ENCODE measurements at regions not wholly inside any gene's neighbourhood (a gene's known extent, or its start where the extent isn't known, plus 50 kb on each side); places are given as distances from the start of the nearest gene placed in this dataset.

GRCh38 chr5:45035991-45036390 is 227.2 kb downstream of the MRPS30 start:
- Histone ChIP-seq H3K9me3 (no peaks in the 10 kb centered on the region), H3K27me3 (replicated peaks; ENCODE audit: insufficient read depth) (no peaks in the 10 kb centered on the region), H3K27ac (no peak overlapping the region), H3K4me3 (no peak overlapping the region), H3K4me1 (replicated peaks) (no peaks in the 10 kb centered on the region), H3K36me3 (no peaks in the 10 kb centered on the region)
- DNase-seq (ENCODE audit: low spot score): no peak
- WGBS: 44% methylated on average over 1 of the region's 1 CpG
- TF ChIP-seq POLR2AphosphoS5 (IDR thresholded peaks at IDR 0.05) (no peak), CTCF (IDR thresholded peaks at IDR 0.05) (no peak), POLR2A (IDR thresholded peaks at IDR 0.05) (no peak)
- intact Hi-C loops (cut with DNase I): no loop called here

DNA sequence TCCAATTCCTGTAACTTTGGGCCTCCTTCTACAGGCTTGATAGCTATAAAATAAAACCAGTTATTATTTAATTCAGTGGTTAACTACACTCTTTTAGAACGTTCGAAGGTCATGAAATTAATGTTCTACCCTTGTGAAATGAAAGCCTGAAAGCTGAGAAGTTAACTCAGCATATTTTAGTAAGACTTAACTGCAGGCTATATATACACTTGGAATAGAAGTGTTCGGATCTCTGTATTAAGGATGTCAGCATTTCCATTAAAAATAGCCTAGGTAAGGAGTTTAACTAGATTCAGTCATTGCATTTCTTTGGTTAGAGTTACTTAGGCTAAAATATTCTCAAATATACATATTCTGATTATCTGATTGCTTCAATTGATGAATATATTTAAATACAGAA is 229.2 kb downstream of the MRPS30 start:
- no peak for DNase-seq (ENCODE audit: low spot score)
- no peak overlapping the region for H3K4me3 ChIP-seq
- intact Hi-C loops (cut with DNase I): no loop called here
- no peaks in the 10 kb centered on the region for H3K27me3 ChIP-seq (replicated peaks; ENCODE audit: insufficient read depth)
- 66% methylated on average over 3 of the region's 3 CpGs for WGBS
- H3K4me1 ChIP-seq (replicated peaks): no peaks in the 10 kb centered on the region
- no peaks in the 10 kb centered on the region for H3K36me3 ChIP-seq
- H3K9me3 ChIP-seq: no peaks in the 10 kb centered on the region
- no peak for TF ChIP-seq POLR2A (IDR thresholded peaks at IDR 0.05)
- no peak for TF ChIP-seq CTCF (IDR thresholded peaks at IDR 0.05)
- no peak for TF ChIP-seq POLR2AphosphoS5 (IDR thresholded peaks at IDR 0.05)
- no peak overlapping the region for H3K27ac ChIP-seq

DNA sequence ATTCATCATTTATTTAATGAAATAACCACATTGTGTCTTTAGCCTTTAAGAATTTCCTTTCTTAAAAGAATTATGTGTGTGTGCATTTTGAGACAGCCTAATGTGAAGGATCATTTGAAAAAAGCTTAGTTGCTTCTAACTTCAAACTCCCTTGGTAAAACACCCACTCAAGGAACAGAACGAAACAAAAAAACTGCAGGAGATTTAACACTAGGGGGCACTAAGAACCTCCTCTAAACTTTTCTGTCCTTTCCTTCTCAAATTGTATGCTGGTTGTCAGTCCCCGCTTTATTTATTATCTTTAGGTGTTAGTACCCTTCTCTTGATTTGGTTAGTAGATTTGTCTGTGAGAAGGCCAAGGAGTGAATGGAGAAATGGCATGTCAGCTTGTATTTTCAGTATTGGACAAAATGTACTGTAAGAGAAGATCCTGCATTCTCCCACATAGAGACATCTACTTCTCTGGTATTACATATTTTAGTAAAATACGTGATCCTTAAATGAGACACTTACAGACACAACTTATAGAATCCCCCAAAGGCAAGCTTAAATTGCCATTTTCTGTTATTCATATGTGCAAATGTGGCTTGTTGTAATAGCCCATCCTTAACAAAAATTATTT is 229.7 kb downstream of the MRPS30 start:
- Histone ChIP-seq H3K4me3 (no peak overlapping the region), H3K36me3 (no peaks in the 10 kb centered on the region), H3K9me3 (no peaks in the 10 kb centered on the region), H3K4me1 (replicated peaks) (no peaks in the 10 kb centered on the region), H3K27ac (no peak overlapping the region), H3K27me3 (replicated peaks; ENCODE audit: insufficient read depth) (no peaks in the 10 kb centered on the region)
- TF ChIP-seq POLR2AphosphoS5 (IDR thresholded peaks at IDR 0.05) (no peak), POLR2A (IDR thresholded peaks at IDR 0.05) (no peak), CTCF (IDR thresholded peaks at IDR 0.05) (peak in 1 of 4 experiments; percentile 25)
- no peak for DNase-seq (ENCODE audit: low spot score)
- intact Hi-C loops (cut with DNase I): no loop called here
- 26% methylated on average over 3 of the region's 3 CpGs for WGBS

- no peak overlapping the region for H3K27ac ChIP-seq
- TF ChIP-seq POLR2A (IDR thresholded peaks at IDR 0.05): no peak
- TF ChIP-seq POLR2AphosphoS5 (IDR thresholded peaks at IDR 0.05): no peak
- no peak for TF ChIP-seq CTCF (IDR thresholded peaks at IDR 0.05)
- 80% methylated on average over 1 of the region's 1 CpG for WGBS
- no peaks in the 10 kb centered on the region for H3K36me3 ChIP-seq
- no peaks in the 10 kb centered on the region for H3K9me3 ChIP-seq
- no peaks in the 10 kb centered on the region for H3K4me1 ChIP-seq (replicated peaks)
- no peak for DNase-seq (ENCODE audit: low spot score)
- intact Hi-C loops (cut with DNase I): no loop called here
- no peak overlapping the region for H3K4me3 ChIP-seq
- H3K27me3 ChIP-seq (replicated peaks; ENCODE audit: insufficient read depth): no peaks in the 10 kb centered on the region
These were observed 233.5 kb downstream of the MRPS30 start for GRCh38 chr5:45042283-45042682.

DNA sequence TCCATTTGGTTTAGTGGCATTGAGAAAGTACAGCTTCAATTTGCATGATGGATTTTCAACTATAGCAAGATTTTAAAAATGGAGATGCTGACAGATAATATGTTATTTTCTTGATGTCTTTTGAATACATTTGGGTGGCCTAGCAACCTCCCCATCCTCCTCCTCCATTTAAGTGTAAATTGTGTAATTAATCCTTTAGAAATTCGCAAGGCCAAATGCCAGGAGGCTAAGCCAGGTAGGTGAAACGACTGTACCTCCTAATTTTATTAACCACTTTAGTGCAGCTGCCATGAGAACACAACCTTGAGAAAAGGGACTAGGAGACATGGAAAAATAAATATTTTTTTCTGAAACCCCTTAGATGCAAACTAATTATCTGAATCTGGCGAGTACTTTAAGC is 248.8 kb downstream of the MRPS30 start:
- intact Hi-C loops (cut with DNase I): no loop called here

More for the DNA sequence above, 248.8 kb downstream of the MRPS30 start:
- Histone ChIP-seq H3K9me3 (no peaks in the 10 kb centered on the region), H3K27ac (no peak overlapping the region), H3K4me1 (replicated peaks) (no peaks in the 10 kb centered on the region), H3K36me3 (no peaks in the 10 kb centered on the region), H3K27me3 (replicated peaks; ENCODE audit: insufficient read depth) (no peaks in the 10 kb centered on the region), H3K4me3 (no peak overlapping the region)
- TF ChIP-seq CTCF (IDR thresholded peaks at IDR 0.05): no peak
- TF ChIP-seq POLR2AphosphoS5 (IDR thresholded peaks at IDR 0.05): no peak
- TF ChIP-seq POLR2A (IDR thresholded peaks at IDR 0.05): no peak
- 46% methylated on average over 3 of the region's 3 CpGs for WGBS
- DNase-seq (ENCODE audit: low spot score): no peak

All from prostate gland (tissue), 2 donors.